ENCODE measurements at regions not wholly inside any gene's neighbourhood (a gene's known extent, or its start where the extent isn't known, plus 50 kb on each side); places are given as distances from the start of the nearest gene placed in this dataset.

DNA sequence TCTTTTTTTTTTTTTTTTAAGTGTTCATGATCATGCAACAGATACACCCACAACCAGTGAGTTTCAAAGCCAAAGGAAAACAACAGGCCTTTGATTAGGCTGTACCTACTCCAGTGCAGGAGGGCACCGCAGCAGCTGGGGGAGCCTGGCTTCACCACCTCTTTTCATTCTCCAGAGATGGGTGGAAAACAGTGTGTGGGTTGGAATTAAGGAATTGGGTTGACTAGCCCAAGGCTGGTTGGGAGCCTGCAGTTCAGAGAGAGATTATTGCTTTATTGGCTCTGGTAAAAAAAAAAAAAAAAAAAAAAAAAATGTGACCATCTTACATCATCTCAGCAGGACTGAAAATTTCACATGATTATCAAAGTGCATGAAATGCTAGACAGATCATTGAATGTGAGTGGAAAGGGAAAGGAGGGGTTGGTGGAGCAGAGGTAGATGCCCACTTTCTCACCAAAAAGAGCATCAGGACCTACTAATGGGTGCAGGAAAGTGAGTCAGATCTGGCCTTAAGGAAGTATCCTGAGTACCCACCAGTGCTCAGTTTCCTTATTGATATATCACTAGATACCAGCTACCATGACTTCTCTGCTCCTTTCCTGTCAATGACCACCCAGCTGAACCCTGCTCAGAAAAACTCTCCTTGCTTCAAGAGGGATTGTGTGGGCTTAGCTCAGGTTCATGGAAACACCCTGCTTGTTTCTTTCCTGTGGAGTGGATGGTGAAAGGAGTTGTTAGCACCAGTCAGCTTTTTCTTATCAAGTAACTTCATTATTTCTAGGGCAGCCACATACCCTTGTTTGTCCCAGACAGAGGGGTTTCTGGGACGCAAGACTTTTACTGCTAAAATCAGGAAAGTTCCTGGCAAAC is 54.8 kb upstream of the DYRK2 start:
- no peak for DNase-seq

- no peak for DNase-seq
These were observed 53.7 kb upstream of the DYRK2 start for GRCh38 chr12:67594888-67595287.

- DNase-seq: no peak
These were observed 53.2 kb upstream of the DYRK2 start for GRCh38 chr12:67595365-67595764.

GRCh38 chr12:67598598-67598997 is 49.9 kb upstream of the DYRK2 start:
- no peak for DNase-seq
